HG03575 (cell line): ENCODE measurements at regions not wholly inside any gene's neighbourhood (a gene's known extent, or its start where the extent isn't known, plus 50 kb on each side); places are given as distances from the start of the nearest gene placed in this dataset.

Source experiments
- ATAC-seq: cut with Tn5 transposase; IDR thresholded peaks from one replicate; pipeline ENCODE4 v1.9.1; 2021; ENCODE audit not compliant: unreplicated experiment, insufficient number of reproducible peaks, low FRiP score; ENCODE audit errors: extremely low read depth

DNA sequence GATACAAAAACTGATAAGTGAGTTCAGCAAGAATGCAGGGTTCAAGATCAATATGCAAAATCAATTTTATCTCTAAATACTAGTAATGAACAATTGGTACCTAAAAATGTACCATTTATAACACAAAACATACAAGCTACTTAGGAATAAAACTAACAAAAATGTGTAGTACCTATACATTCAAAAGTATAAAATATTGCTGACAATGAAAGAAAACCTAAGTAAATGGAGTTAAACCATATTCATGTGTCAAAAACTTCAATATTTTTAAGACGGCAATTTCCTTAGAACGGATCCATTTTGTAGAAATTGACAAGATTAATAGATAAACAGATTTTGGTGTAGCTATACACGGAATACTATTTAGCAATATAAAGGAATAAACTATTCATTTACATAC is 343.1 kb upstream of the CCDC54 start:
- no peak for ATAC-seq

DNA sequence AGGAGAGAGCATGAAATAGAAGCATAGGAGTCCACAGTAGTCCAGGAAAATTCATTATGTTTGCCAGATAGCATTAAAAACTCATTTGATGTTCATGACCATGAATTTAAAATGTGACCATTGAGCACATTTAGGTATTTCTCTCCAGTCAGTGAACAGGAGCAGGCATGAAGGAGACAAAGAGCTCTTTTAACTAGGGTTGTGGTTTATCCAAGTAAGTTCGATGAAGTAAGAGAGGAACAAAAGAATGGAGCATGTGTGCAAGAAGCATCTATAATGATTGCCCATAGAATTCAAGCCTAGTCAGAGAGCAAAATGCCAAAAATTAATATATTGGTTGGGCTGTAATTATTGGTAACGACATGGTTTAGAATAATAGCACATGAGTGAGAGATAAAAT is 342.1 kb upstream of the CCDC54 start:
- ATAC-seq: no peak

- ATAC-seq: no peak
These were observed 332.6 kb upstream of the CCDC54 start for GRCh38 chr3:107044677-107045076.

DNA sequence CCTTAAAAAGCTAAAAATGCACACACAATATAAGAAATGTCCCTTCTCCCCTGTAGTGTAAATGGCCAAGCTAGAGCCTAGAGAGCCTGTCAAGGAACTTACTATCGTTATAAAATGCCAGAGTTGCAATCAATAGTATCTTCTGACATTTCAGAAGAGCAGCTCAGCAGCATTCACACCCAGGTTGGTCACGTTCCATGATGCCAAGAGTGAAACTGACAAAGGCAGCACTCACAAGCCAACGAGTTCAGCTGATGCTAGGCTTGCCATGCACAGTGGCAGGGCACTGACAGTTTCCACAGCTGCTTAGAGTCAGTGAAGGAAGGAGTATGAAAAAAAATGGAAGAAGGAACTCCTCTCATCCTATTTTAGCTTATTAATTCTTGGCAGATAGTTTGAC is 331.4 kb upstream of the CCDC54 start:
- ATAC-seq: no peak

- no peak for ATAC-seq
These were observed 321.9 kb upstream of the CCDC54 start for GRCh38 chr3:107055181-107055942.

DNA sequence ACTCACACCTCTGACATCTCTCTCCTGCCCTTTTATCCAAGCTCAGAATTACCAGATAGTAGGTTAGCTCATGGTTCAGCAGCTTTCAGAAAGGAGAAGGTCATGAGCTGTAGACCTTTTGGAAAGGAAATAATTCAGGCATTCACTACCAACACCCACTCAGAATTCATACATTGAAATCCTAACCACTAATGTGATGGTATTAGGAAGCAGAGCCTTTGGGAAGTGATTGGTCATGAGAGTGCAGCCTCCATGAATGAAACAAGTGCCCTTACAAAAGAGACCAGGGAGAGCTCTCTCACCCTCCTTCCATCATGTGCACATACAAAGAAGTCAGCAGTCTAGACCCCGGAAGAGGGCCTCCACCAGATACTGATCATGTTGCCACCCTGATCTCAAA is 315.8 kb upstream of the CCDC54 start:
- ATAC-seq: no peak

DNA sequence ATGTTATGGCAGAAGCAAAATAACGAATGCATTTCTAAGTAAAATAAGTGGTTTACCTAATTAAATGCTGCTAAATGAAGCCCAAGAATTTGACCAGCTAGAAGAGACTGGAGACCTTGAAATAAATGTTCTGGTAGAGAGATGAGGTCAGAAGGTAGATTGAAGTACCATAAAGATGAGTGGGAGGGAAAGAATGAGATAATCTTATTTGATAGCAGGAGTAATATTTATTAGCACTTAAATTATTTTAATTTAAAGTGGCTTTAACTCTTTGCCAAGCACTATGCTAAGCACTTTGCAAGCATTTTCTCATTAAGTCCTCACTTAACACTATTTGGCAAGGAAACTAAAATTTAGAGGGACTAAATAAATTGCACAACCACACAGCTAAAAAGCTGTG is 314.9 kb upstream of the CCDC54 start:
- ATAC-seq: no peak

DNA sequence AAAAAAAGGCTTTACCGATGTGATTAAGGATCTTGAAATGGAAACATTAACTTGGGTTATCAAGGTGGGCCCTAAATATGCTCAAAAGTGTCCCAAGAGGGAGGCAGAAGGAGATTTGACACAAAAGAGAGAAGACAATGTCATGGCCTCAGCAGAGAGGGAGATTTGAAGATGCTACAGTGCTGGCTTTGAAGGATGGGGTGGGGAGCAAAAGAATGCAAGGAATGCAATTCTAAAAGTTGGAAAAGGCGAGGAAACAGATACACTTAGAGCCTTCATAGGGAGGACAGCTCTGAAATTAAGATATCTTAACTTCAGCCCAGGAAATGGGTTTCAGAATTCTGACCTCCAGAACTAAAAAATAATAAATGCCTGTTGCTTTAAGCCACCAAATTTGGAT is 314.5 kb upstream of the CCDC54 start:
- ATAC-seq: no peak

DNA sequence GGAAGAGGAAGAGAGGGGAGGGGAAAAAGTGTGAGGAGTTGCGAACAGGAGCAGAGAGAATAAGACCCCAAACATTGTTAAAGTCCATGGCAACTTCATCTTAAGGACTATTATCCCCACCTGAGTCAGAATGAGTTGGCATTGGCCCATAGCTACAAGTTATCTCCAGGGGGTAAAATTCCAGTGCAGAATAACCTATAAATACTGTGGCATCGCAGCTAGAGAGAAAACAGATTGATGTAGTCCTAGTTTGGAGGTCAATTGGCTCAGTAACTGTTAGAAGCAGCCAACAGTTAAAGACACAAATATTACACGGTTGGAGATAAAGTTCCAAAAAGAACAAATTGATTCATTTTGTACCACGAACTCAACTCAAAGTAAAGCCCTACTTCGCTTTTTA is 313.9 kb upstream of the CCDC54 start:
- no peak for ATAC-seq

DNA sequence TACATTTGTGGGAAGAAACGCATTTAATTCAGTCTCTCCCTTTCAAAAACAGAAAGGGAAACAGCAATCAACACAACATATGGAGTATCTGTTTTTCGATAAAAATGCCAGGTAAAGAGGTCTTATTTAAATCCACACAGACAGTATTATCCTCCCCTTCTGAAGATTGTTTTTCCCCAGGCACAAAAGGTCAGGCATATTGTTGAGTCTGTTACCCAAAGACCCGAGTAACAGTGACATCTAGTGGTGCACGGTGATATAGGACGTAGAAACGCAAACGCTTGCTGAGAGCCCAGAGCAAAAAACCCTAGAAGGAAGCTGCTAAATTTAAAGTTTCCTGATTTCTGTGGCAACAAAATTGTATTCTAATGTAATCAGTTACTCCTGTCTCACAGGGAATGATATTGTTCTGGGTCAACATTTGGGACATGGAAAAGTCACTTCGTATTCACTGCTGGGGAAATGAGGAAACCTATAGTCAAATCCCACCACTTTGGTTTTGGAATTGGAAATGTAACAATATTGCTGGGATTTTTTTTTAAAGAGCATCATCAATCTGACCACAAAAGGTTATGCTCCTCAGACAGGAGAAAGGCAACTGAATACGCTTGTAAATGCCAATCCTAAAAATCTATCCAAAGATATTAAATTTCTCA is 312.7 kb upstream of the CCDC54 start:
- peak; percentile 85 for ATAC-seq

DNA sequence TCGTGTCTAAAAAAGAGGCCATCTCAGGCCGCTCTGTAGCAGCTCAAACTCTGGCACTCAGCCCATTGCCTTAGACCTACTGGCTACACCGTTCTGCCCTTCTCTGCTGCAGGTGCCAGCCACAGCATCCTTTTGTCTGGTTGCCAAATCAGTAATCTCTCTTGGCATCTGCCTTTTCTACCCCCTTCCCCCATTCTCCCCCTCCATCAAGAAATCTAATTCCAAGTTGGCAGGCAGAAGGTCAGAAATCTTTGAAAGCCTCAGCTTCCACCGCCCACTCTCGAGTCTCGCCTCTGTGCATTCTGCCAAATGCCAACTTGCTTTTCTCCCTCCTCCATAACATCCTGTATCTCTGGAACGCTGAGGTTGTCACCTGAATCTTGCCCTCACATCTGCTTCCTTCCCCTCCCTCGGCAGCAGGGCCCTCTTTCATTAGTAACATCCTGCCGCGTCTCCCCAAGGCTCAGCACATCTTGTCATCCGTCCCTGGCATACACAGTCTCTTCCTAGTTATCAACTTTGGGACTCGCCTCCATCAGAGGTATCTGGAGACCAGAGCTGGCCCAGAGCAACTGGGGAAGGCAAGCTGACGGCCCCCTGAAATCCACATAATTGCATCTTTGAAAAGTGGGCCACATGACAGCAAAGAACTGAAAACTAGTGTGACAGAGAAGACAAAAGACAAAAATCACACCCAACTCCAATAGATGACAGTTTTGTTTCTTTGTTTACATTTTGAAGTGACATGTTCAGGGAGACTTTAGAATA is 312.0 kb upstream of the CCDC54 start:
- ATAC-seq: no peak

DNA sequence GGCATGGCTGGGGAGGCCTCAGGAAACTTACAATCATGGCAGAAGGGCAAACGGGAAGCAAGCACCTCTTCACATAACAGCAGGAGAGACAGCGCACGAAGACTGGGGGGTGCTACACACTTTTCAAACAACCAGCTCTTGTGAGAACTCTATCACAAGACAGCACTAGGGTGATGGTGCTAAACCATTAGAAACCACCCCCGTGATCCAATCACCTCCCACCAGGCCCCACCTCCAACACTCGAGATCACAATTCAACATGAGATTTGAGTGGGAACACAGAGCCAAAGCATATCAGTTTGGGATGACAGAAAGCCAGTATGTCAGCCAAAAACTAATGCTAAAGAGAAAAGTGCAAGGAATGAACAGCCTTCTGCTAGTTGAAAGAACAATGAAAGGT is 309.8 kb upstream of the CCDC54 start:
- ATAC-seq: no peak

DNA sequence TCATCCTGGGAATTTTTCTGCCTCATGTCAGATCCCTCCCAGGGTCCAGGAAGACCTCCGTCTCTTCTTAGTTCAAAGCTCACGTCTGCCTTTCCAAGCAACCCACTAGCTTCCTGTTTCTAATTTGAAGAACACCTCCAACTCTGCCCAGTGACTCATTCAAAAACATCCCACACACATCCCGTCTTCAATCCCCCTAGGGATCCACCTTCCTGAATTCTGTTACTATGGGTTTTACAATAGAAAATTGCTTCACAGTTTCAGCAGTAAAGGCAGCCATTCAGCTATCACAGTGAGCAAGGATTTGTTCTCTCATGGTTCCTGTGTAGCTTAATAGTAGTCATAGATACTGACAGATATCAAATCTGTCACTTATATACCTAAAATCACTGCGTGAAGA is 308.3 kb upstream of the CCDC54 start:
- no peak for ATAC-seq

- ATAC-seq: no peak
These were observed 300.3 kb upstream of the CCDC54 start for GRCh38 chr3:107076946-107077345.

DNA sequence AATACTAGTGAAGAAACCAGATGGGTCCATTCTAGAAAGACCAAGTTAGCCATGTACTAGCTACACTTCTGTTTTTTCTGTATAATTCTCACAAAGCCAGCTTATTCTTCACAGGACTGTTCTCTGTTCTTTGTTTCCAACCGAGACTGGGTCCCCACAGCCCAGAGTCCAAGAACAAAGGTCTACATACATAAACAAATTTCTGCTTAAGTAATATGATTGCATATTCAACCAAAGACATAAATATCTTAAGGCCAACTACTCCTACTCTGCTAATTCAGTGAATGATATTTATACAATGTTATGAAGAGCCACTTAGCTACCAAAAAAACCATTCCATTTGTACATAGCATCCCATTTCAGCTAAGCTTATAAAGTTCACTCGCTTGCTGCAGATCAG is 299.8 kb upstream of the CCDC54 start:
- no peak for ATAC-seq

GRCh38 chr3:107082527-107082926 is 294.7 kb upstream of the CCDC54 start:
- ATAC-seq: no peak

GRCh38 chr3:107085261-107085660 is 292.0 kb upstream of the CCDC54 start:
- ATAC-seq: no peak

DNA sequence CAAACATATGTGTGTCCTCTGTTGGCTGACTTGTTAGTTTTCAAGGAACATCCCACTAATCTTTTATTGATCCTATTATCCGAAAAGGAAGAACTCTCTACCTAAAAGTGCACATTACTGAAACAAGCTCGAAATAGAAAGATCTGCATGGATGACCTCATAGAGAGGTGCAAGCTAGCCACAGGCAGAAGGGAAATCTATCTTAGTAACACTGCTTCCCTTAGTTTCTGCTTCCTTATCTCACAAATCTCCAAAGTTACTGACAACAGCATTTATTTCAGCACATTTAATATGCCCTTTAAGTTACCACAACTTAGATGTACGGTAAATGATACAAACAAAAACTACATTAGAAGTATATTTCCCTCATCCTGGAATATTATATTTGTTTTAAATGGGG is 285.1 kb upstream of the CCDC54 start:
- no peak for ATAC-seq

DNA sequence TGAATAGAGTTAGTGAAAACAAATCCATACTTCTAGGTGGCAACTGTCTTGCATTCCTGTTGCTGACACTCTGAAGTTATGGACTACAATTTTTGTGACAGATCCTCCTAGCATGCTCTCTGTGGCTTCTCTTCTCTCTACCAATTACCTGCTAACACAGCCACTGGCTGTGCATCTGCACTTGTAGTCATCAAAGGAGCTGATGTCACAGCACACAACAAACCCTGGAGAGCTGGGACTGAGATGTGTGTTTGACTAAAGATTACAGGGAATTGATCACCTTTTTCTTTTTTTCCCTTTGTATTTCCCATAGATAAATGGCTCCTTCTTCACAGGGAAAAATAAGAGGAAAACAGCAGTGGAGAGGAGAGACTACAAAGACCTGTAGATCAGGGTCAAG is 278.4 kb upstream of the CCDC54 start:
- ATAC-seq: no peak

GRCh38 chr3:107100137-107100536 is 277.1 kb upstream of the CCDC54 start:
- ATAC-seq: no peak
